ENCODE measurements at regions not wholly inside any gene's neighbourhood (a gene's known extent, or its start where the extent isn't known, plus 50 kb on each side); places are given as distances from the start of the nearest gene placed in this dataset.

DNA sequence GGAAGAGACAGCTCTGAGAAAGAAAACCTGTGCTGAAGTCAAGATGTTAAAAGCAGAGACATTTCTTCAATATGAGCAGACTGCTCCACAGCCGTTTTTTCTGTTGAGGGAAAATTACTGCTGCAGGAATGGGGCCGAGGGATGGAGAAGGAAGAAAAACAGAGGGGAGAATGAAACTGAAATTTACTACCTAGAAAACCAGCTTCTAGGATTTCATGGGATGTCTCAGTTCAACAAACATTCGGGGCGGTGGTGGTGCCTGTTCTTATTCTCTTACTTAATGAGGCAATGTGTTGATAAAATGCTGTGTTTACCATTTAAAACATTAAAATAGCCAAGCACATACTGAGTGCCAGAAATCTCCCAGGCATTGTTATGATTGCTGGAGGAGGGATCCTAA lies 557.1 kb upstream of the MEX3C start:
- no peak for DNase-seq
- intact Hi-C loops (cut with micrococcal nuclease) = no loop called here
- TF ChIP-seq, protein P1, sequence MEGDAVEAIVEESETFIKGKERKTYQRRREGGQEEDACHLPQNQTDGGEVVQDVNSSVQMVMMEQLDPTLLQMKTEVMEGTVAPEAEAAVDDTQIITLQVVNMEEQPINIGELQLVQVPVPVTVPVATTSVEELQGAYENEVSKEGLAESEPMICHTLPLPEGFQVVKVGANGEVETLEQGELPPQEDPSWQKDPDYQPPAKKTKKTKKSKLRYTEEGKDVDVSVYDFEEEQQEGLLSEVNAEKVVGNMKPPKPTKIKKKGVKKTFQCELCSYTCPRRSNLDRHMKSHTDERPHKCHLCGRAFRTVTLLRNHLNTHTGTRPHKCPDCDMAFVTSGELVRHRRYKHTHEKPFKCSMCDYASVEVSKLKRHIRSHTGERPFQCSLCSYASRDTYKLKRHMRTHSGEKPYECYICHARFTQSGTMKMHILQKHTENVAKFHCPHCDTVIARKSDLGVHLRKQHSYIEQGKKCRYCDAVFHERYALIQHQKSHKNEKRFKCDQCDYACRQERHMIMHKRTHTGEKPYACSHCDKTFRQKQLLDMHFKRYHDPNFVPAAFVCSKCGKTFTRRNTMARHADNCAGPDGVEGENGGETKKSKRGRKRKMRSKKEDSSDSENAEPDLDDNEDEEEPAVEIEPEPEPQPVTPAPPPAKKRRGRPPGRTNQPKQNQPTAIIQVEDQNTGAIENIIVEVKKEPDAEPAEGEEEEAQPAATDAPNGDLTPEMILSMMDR (IDR thresholded peaks at IDR 0.05) = no peak
- Mint-ChIP-seq H3K9me3 (no peaks in the 10 kb centered on the region), H3K4me1 (no peaks in the 10 kb centered on the region), H3K36me3 (ENCODE audit: low read depth) (no peaks in the 10 kb centered on the region), H3K27ac (no peak overlapping the region), H3K27me3 (no peaks in the 10 kb centered on the region), H3K4me3 (no peak overlapping the region)
- ATAC-seq (ENCODE audit: low read depth) = no peak
- ChIA-PET CTCF (no interaction called here), POLR2A (no interaction called here)

DNA sequence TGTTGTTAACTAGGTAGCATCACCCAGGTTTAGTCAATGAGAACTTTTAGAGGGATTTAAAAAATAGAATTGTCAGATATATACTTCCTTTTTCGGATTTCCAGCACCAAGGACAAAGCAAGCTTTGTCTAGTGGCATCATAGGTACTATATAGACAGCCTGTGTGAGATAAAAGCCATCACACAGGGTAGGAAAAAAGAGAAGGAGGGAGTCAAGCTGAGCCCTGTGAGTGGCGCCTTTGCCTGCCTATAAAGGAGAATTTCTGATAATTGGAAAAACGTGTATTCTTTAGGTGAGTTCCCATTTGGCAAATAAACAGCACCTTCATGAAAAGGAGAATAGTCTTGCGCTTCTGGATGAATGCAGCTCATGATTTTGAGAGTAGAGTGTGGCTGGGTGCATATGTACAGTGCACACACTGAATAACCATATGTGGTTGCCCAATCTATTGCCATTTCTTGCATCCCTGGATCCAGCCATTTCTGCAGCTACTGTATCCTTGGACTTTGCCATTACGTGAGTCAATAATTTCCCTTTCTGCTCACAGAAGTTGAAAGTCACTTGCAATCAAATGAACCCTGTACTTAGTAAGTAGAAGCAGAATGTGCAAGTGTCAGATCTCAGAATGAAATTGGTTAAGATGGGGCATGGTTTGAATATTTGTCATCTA lies 559.9 kb upstream of the MEX3C start:
- DNase-seq (no peak), ATAC-seq (ENCODE audit: low read depth) (no peak)
- H3K9me3 Mint-ChIP-seq = no peaks in the 10 kb centered on the region
- no peaks in the 10 kb centered on the region for H3K4me1 Mint-ChIP-seq
- no peaks in the 10 kb centered on the region for H3K27me3 Mint-ChIP-seq
- H3K36me3 Mint-ChIP-seq (ENCODE audit: low read depth) = no peaks in the 10 kb centered on the region
- TF ChIP-seq, protein P1 (IDR thresholded peaks at IDR 0.05) = no peak
- intact Hi-C loops (cut with micrococcal nuclease) = no loop called here
- no peak overlapping the region for H3K27ac Mint-ChIP-seq
- ChIA-PET CTCF (no interaction called here), POLR2A (no interaction called here)
- no peak overlapping the region for H3K4me3 Mint-ChIP-seq

DNA sequence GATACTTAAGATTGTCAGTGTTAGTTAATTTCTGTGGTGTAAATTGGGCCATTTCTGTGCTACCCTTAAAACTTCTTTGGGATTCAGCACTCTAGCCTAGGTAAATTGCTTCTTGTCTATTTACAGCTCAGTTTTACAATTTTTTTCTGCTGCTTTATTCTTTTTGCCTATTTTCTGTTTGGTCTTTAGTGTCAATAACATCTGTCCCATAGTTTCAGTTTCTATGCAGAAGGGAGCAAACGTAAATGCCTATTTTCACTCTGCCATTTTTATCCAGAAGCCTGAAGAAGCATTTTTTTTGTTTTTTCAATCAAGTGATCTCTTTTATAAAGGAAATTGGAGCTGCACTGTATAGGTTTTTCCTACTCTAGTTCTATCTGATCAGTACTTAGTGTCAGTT lies 564.9 kb upstream of the MEX3C start:
- Mint-ChIP-seq H3K27me3 (no peaks in the 10 kb centered on the region), H3K4me1 (no peaks in the 10 kb centered on the region), H3K4me3 (no peak overlapping the region), H3K9me3 (no peaks in the 10 kb centered on the region), H3K27ac (no peak overlapping the region), H3K36me3 (ENCODE audit: low read depth) (no peaks in the 10 kb centered on the region)
- intact Hi-C loops (cut with micrococcal nuclease) = no loop called here
- ChIA-PET CTCF (no interaction called here), POLR2A (no interaction called here)
- no peak for DNase-seq
- TF ChIP-seq, protein P1 (IDR thresholded peaks at IDR 0.05) = no peak
- no peak for ATAC-seq (ENCODE audit: low read depth)

DNA sequence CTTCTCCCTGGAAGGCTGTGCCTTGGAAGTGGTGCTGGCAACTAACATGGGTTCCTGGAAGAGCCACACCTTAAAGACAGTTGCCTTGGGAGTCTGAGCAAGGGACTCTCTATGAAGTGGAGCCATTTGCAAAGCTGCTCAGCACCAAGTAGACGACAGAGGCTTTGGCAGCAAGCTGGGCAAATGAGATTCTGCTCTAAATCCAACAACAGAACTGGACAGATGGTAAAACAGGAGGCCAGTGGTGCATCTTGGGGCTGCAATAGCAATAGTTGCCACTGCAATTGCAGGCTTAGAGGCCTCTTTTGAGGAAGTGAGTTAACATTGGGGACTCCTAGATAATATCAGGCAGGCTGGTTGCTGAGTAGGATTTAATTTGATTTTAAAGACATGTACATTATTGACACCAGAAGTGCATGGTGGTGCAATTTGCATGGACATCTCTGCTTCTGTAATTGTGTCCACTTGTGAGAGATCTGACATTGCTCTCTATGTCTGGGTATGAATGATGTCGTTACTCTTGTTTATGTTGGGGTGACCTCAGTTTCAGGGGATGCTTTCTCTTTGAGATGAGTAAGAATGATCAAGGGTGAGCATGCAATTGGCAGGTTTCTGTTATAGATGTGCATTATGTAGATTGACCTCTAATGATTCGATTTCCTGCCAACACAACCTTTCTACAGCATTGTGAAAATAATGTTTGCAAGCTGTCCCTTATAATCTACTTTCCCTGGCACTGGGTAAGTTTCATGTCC lies 568.3 kb upstream of the MEX3C start:
- no peak for DNase-seq
- no peaks in the 10 kb centered on the region for H3K27me3 Mint-ChIP-seq
- no peak overlapping the region for H3K4me3 Mint-ChIP-seq
- TF ChIP-seq, protein P1 (IDR thresholded peaks at IDR 0.05) = no peak
- H3K36me3 Mint-ChIP-seq (ENCODE audit: low read depth) = no peaks in the 10 kb centered on the region
- ChIA-PET CTCF (no interaction called here), POLR2A (no interaction called here)
- no peaks in the 10 kb centered on the region for H3K9me3 Mint-ChIP-seq
- ATAC-seq (ENCODE audit: low read depth) = no peak
- H3K27ac Mint-ChIP-seq = no peak overlapping the region
- H3K4me1 Mint-ChIP-seq = no peaks in the 10 kb centered on the region
- intact Hi-C loops (cut with micrococcal nuclease) = no loop called here

DNA sequence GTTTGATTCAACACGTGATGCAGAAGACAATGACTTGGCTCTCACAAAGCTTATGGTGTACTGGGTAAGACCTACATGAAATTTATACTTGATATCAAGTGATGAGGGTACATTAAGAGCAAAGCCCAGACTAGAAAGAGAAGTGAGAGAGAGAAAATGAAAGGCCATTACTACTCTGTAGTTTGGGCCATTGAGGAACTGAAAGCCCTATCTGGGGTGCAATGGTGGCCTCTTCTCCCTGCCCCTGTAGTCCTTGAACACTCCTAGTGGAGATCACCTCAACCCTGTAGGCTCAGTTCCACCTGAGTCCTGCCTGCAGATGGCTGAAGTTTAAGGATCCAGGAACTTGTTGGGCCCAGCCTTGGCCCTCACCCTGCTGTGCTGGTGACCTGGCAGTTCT lies 569.8 kb upstream of the MEX3C start:
- TF ChIP-seq, protein P1 (IDR thresholded peaks at IDR 0.05) = no peak
- no peaks in the 10 kb centered on the region for H3K36me3 Mint-ChIP-seq (ENCODE audit: low read depth)
- no peaks in the 10 kb centered on the region for H3K27me3 Mint-ChIP-seq
- DNase-seq (no peak), ATAC-seq (ENCODE audit: low read depth) (no peak)
- no peak overlapping the region for H3K27ac Mint-ChIP-seq
- intact Hi-C loops (cut with micrococcal nuclease) = no loop called here
- ChIA-PET CTCF (no interaction called here), POLR2A (no interaction called here)
- no peaks in the 10 kb centered on the region for H3K4me1 Mint-ChIP-seq
- H3K4me3 Mint-ChIP-seq = no peak overlapping the region
- H3K9me3 Mint-ChIP-seq = no peaks in the 10 kb centered on the region

All from activated B cell treated with CpG ODN at 0.5 μM for 24 hours (primary cell).